HUES64 (cell line): ENCODE measurements at regions not wholly inside any gene's neighbourhood (a gene's known extent, or its start where the extent isn't known, plus 50 kb on each side); places are given as distances from the start of the nearest gene placed in this dataset.

Experiments
- H3K27ac ChIP-seq: 2 replicates; pipeline ENCODE4 v1.7.0; 2013; ENCODE audit warnings: low read depth, low read length, inconsistent platforms
- H3K27me3 ChIP-seq: 2 replicates; pipeline ENCODE4 v1.6.1; 2013; ENCODE audit warnings: mild to moderate bottlenecking, low read length; ENCODE audit not compliant: insufficient read depth
- H3K36me3 ChIP-seq: 2 replicates; pipeline ENCODE4 v1.6.1; 2013; ENCODE audit warnings: mild to moderate bottlenecking, low read length; ENCODE audit not compliant: insufficient read depth
- H3K4me1 ChIP-seq: 2 replicates; pipeline ENCODE4 v1.6.1; 2013; ENCODE audit warnings: mild to moderate bottlenecking, low read length, moderate library complexity; ENCODE audit not compliant: insufficient read depth
- H3K4me3 ChIP-seq: 2 replicates; pipeline ENCODE4 v1.5.1; 2013; ENCODE audit warnings: mild to moderate bottlenecking, low read length, moderate library complexity
- H3K9ac ChIP-seq: 2 replicates; pipeline ENCODE4 v1.6.1; 2013; ENCODE audit warnings: mild to moderate bottlenecking, low read depth, low read length
- H3K9me3 ChIP-seq: 2 replicates; pipeline ENCODE4 v1.6.1; 2013; ENCODE audit warnings: low read depth, low read length; ENCODE audit not compliant: insufficient read depth
- WGBS: fragments of 150-250, 120-280 bp; methylation state at CpG from one replicate; pipeline ENCODE4 v1.1.7; 2013; ENCODE audit warnings: missing lambda C conversion rate; 5-methylcytosine and 5-hydroxymethylcytosine counted together

- no peak overlapping the region for H3K4me3 ChIP-seq
- H3K36me3 ChIP-seq = no peaks in the 10 kb centered on the region
- H3K27ac ChIP-seq = no peak overlapping the region
- WGBS = 91% methylated on average over 9 of the region's 9 CpGs
- H3K4me1 ChIP-seq = peaks cover 10% of the 10 kb centered on the region; the same call in 1 of the 2 replicates
- 0 out of 2 replicates have a peak, but pooled peaks cover 3% of the 10 kb centered on the region for H3K9me3 ChIP-seq
- H3K9ac ChIP-seq = no peak overlapping the region
- no peaks in the 10 kb centered on the region for H3K27me3 ChIP-seq
These were observed 119.1 kb downstream of the PFKFB3 start for GRCh38 chr10:6321880-6322279.

- H3K36me3 ChIP-seq = no peaks in the 10 kb centered on the region
- no peak overlapping the region for H3K27ac ChIP-seq
- H3K9ac ChIP-seq = no peak overlapping the region
- H3K9me3 ChIP-seq = 0 out of 2 replicates have a peak, but pooled peaks cover 3% of the 10 kb centered on the region
- 98% methylated on average over 3 of the region's 3 CpGs for WGBS
- H3K27me3 ChIP-seq = no peaks in the 10 kb centered on the region
- H3K4me1 ChIP-seq = peaks cover 10% of the 10 kb centered on the region; the same call in 1 of the 2 replicates
- no peak overlapping the region for H3K4me3 ChIP-seq
These were observed 120.1 kb downstream of the PFKFB3 start for GRCh38 chr10:6322805-6323204.

GRCh38 chr10:6327961-6328698 is 125.4 kb downstream of the PFKFB3 start:
- Histone ChIP-seq H3K9me3 (no peaks in the 10 kb centered on the region), H3K4me3 (no peak overlapping the region), H3K36me3 (no peaks in the 10 kb centered on the region), H3K27me3 (no peaks in the 10 kb centered on the region), H3K9ac (no peak overlapping the region), H3K27ac (no peak overlapping the region), H3K4me1 (no peaks in the 10 kb centered on the region)
- WGBS = 94% methylated on average over 10 of the region's 10 CpGs

DNA sequence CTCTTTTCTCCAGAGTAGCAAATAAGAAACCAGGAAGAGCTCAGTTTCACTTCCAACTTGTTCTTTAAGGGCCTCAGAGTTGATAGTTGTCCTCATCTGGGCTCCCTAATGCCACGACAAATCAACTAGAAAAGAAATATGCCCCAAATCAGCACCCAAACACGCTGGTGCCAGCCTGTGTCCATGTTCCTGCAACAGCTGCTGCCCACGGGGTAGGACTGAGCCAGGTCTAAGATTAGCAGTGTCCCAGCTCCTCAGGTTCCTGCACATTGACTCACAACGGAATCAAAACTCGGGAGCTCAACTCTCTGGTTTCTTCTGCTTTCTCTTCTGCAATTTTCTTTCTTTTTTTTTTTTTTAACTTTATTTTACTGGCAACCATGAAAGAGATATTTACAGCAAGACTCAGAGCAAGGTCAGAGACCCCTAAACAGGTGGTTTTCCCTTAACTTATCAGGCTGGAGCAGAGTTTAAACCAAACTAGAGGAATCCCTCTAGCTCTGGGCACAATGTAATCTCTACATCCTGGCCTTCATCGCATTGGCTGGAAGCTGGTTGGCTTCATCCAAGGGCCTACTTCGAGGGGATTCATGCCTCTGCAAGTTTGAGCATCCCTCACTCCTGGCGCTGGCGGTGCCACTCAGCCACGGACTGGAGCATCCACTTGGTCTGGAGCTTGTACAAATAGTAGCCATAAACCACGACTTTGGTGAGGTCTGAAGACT is 126.1 kb downstream of the PFKFB3 start:
- Histone ChIP-seq H3K9ac (no peak overlapping the region), H3K36me3 (no peaks in the 10 kb centered on the region), H3K4me3 (no peak overlapping the region), H3K27ac (no peak overlapping the region), H3K9me3 (peaks cover 2% of the 10 kb centered on the region; the same call in 1 of the 2 replicates), H3K4me1 (no peaks in the 10 kb centered on the region), H3K27me3 (no peaks in the 10 kb centered on the region)
- 92% methylated on average over 11 of the region's 11 CpGs for WGBS

GRCh38 chr10:6333086-6333485 is 130.4 kb downstream of the PFKFB3 start:
- 99% methylated on average over 4 of the region's 4 CpGs for WGBS
- no peak overlapping the region for H3K4me3 ChIP-seq
- no peaks in the 10 kb centered on the region for H3K4me1 ChIP-seq
- no peaks in the 10 kb centered on the region for H3K36me3 ChIP-seq
- H3K9me3 ChIP-seq = peaks cover 5% of the 10 kb centered on the region; the same call in 1 of the 2 replicates
- H3K27me3 ChIP-seq = no peaks in the 10 kb centered on the region
- H3K27ac ChIP-seq = no peak overlapping the region
- no peak overlapping the region for H3K9ac ChIP-seq

GRCh38 chr10:6333973-6334372 is 131.2 kb downstream of the PFKFB3 start:
- no peaks in the 10 kb centered on the region for H3K36me3 ChIP-seq
- no peak overlapping the region for H3K27ac ChIP-seq
- H3K4me3 ChIP-seq = no peak overlapping the region
- H3K4me1 ChIP-seq = no peaks in the 10 kb centered on the region
- 96% methylated on average over 2 of the region's 2 CpGs for WGBS
- no peaks in the 10 kb centered on the region for H3K27me3 ChIP-seq
- H3K9me3 ChIP-seq = peaks cover 5% of the 10 kb centered on the region; the same call in 1 of the 2 replicates
- H3K9ac ChIP-seq = no peak overlapping the region

DNA sequence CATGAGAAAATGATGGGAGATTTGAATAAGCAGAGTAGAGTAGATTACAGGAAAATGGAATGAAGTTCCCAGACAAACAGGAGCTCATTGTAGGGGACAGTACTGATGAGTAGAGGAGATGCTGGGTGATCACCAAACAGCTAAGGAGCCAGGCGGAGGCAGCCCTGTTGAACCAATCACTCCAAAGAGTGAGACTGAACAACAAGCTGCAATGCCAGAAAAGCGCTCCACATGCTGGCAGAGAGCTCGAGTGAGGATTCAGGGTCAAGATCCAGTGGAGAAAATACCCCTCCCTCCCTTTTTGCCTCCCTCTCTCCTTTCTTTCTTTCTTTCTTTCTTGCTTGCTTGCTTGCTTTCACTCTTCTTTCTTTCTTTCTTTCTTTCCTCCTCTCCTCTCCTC is 133.3 kb downstream of the PFKFB3 start:
- H3K4me3 ChIP-seq = no peak overlapping the region
- H3K9ac ChIP-seq = no peak overlapping the region
- H3K9me3 ChIP-seq = peaks cover 5% of the 10 kb centered on the region; the same call in 1 of the 2 replicates
- H3K36me3 ChIP-seq = no peaks in the 10 kb centered on the region
- no peak overlapping the region for H3K27ac ChIP-seq
- H3K4me1 ChIP-seq = no peaks in the 10 kb centered on the region
- no peaks in the 10 kb centered on the region for H3K27me3 ChIP-seq
- 86% methylated on average over 3 of the region's 3 CpGs for WGBS

DNA sequence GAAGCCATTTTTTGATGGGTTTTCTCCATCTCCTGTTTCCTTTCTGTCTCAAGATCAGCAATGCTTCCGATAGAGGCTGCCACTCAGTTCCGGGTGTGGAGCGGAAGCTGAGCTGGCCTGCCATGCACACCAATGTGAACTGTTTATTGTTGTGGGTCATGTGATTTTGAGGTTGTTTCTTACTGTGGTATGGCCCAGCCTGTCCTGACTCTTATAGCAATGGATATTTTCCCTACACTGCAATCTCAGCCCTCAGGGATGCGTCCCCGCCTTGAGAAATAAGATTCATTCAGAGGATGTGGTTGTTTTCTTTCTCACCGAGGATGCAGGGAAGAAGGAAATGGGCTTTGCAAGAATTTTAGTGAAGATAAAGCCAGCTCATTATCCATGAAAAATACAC is 134.7 kb downstream of the PFKFB3 start:
- Histone ChIP-seq H3K9me3 (peaks cover 5% of the 10 kb centered on the region; the same call in 1 of the 2 replicates), H3K27ac (no peak overlapping the region), H3K36me3 (no peaks in the 10 kb centered on the region), H3K4me1 (no peaks in the 10 kb centered on the region), H3K27me3 (no peaks in the 10 kb centered on the region), H3K9ac (no peak overlapping the region), H3K4me3 (no peak overlapping the region)
- 95% methylated on average over 6 of the region's 6 CpGs for WGBS

- Histone ChIP-seq H3K4me3 (no peak overlapping the region), H3K9ac (no peak overlapping the region), H3K27me3 (no peaks in the 10 kb centered on the region), H3K36me3 (no peaks in the 10 kb centered on the region), H3K27ac (no peak overlapping the region), H3K9me3 (peaks cover 5% of the 10 kb centered on the region; the same call in 1 of the 2 replicates), H3K4me1 (no peaks in the 10 kb centered on the region)
- WGBS = 87% methylated on average over 7 of the region's 7 CpGs
These were observed 135.6 kb downstream of the PFKFB3 start for GRCh38 chr10:6338361-6338760.

- no peaks in the 10 kb centered on the region for H3K9me3 ChIP-seq
- no peaks in the 10 kb centered on the region for H3K36me3 ChIP-seq
- H3K4me1 ChIP-seq = no peaks in the 10 kb centered on the region
- H3K27ac ChIP-seq = no peak overlapping the region
- H3K4me3 ChIP-seq = no peak overlapping the region
- H3K9ac ChIP-seq = no peak overlapping the region
- H3K27me3 ChIP-seq = no peaks in the 10 kb centered on the region
- 95% methylated on average over 5 of the region's 5 CpGs for WGBS
These were observed 137.2 kb downstream of the PFKFB3 start for GRCh38 chr10:6339891-6340290.

DNA sequence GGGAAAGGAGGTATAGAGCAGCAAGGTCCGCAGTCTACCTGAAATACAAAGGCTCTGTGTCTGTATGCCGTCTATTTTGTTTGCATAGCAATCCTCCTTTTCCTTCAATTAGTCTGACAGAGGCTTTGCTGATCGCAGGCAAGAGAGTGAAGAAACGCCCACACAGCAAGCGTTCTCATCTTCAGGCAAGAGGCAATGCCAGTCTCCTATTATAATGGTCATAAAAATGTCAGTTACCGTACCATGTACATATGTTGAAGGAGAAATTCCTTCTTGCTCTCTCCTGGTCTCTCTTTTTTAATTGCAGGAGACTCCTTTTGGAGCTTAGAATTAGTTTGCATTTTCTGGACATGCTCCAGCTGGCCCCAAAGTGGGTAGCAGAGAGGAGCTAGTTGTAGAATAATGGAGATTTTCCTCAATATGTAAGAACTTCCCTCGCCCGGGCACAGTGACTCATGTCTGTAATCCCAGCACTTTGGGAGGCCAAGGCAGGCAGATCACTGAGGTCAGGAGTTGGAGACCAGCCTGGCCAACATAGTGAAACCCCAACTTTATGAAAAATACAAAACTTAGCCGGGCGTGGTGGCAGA is 139.5 kb downstream of the PFKFB3 start:
- H3K36me3 ChIP-seq = no peaks in the 10 kb centered on the region
- H3K4me1 ChIP-seq = no peaks in the 10 kb centered on the region
- no peak overlapping the region for H3K27ac ChIP-seq
- H3K9ac ChIP-seq = no peak overlapping the region
- no peak overlapping the region for H3K4me3 ChIP-seq
- no peaks in the 10 kb centered on the region for H3K27me3 ChIP-seq
- WGBS = 87% methylated on average over 10 of the region's 10 CpGs
- no peaks in the 10 kb centered on the region for H3K9me3 ChIP-seq
